ENCODE measurements at regions not wholly inside any gene's neighbourhood (a gene's known extent, or its start where the extent isn't known, plus 50 kb on each side); places are given as distances from the start of the nearest gene placed in this dataset.

DNA sequence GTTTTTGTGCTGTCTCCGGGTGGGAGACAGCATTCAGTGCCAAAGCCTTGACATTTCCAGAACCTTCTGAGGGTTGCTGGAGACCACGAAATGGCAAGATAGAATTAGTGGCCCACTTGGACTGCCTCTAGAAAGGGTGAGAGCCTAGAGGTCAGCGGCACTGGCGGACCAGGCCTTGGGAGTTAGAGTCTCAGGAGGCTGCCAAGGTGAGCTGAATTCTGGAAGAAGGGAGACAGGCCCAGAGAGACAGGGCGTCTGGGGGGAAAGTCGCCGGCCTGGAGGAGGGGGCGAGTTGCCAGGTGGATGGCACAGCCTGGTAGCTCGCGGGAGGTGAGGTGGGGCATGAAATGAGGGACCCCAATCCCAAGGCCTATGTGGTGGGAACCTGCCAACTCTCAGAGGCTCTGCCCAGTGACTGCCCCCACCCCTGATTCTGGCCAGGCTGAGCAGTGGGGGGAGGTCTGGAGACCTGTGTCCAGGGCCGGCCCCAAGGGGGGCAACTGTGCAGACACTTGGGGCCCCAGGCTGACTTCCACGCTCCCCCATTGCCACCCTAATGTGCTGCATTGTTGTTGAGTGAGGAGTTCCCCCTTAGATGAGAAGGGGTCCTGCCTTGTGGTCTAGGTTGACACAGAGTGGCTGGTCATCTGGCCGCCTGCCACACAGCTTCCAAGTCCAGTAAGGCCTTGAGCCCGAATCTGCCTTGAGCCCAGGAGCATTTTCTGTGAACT is 211.1 kb upstream of the CIBAR2 start:
- intact Hi-C loops (cut with micrococcal nuclease) = no loop called here
- DNase-seq (no peak), ATAC-seq (no peak)

DNA sequence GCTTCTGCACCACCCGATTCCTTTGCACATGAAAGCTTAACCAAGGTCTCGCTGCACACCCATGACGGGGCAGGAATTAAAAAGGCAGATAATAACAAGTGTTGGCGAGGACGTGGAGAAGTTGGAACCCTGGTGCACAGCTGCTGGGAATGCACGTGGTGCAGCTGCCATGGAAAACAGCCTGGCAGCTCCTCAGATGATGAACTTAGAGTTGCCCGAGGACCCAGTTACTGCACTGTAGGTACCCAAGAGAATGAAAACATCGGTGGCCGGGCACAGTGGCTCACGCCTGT is 211.6 kb upstream of the CIBAR2 start:
- ATAC-seq (no peak), DNase-seq (no peak)
- intact Hi-C loops (cut with micrococcal nuclease) = no loop called here

DNA sequence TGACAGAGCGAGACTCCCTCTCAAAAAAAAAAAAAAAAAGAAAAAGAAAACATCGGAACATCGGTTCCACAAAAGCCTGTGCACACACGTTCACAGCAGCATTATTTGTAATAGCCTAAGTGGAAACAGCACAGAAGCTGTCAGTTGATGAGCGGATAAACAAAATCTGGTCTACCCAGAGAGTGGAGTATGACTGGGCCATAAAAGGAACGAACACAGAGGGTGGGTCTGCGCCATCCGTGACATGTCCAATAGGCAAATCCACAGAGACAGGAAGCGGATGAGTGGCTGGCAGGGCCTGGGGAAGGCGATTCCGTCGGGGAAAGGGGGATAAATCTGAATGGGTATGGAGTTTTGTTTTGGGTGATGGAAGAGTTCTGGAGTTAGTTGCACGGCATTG is 212.2 kb upstream of the CIBAR2 start:
- intact Hi-C loops (cut with micrococcal nuclease) = no loop called here
- DNase-seq (no peak), ATAC-seq (no peak)

DNA sequence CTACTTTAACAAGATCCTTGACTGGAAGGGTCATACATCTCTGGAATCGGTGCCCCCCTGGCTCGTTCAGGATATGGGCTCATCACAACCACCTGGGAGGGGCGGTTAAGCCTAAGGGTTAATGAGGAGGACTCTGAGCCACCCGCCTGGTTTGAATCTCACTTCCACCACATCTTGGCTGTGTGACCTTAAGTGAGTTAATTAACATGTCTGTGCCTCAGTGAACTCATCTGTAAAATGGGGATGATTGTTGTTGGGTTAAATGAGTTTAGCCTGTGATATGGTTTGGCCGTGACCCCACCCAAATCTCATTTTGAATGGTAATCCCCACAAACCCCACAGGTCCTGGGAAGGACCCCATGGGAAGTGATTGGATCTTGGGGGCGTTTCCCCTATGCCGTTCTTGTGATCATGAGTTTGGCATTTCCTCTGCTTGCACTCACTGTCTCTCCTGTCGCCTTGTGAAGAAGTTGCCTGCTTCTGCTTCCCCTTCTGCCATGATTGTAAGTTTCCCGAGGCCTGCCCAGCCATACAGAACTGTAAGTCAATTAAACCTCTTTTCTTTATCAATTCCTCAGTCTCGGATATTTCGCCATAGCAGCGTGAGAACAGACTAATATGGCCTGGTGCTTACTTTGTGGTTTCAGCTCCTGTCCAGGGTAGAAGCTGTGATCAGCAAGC is 214.0 kb upstream of the CIBAR2 start:
- DNase-seq = no peak
- intact Hi-C loops (cut with micrococcal nuclease) = no loop called here
- ATAC-seq = no peak

DNA sequence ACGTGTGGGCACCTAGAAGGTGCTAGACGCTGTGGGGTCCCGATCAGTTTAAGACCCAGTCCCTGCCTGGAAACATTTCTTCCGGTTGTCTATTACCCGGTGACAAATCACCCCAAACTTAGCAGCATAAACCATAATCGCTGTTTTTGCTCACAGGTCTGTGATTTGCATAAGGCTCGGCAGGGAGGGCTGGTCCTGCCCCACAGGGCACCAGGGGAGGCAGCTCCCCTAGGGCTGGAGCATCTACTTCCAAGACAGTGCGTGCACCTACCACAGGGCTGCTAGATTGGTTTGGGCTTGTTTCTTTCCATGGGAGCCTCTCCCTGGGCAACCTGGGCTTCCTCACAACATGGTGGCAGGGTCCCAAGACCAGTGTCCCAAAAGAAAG is 214.5 kb upstream of the CIBAR2 start:
- intact Hi-C loops (cut with micrococcal nuclease) = no loop called here
- DNase-seq (no peak), ATAC-seq (no peak)

DNA sequence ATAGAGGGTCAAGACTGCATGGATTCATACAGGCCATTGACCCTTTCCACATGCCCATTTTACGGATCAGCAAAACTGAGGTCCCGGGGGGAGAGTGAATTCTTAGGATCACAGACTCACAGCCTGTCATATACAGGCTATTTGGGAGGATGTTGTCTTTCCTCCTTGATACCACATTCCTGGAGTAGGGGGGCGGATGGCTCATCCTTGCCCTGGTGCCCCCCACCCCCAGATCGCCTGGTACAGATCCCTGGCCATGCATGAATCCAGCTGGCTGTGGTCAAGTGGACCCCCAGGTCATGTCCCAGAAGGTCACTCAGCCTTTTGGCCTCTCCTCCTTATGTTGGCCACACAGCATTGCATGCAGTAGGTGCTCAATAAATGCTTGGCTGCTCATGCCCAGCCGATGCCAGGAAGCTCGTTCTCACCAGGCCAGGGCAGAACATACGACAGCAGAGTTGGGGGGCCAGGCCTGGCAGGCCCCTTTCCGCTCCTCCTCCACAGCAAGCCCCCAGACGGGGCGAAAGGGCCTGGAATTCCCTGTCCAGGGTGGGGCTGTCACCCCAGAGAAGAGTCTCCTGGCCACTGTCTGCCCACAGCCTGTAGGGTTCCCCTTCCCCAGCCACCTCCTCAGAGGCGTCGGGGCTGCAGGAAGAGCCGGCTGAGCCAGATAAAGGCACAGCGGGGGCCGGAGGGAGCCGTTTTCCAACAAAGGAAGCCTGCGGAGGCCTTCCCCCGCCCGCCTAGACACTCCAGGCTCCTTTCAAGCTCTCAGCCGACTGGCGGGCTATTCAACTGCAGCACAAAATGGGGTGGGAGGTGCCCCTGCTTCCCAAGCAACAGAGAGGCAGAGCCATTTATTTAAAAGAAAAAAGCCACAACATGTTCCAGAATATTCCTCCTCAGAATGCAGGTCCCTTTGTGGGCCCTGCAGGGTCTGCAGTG is 215.7 kb upstream of the CIBAR2 start:
- ATAC-seq (peak; percentile 31), DNase-seq (no peak)
- intact Hi-C loops (cut with micrococcal nuclease) = no loop called here

DNA sequence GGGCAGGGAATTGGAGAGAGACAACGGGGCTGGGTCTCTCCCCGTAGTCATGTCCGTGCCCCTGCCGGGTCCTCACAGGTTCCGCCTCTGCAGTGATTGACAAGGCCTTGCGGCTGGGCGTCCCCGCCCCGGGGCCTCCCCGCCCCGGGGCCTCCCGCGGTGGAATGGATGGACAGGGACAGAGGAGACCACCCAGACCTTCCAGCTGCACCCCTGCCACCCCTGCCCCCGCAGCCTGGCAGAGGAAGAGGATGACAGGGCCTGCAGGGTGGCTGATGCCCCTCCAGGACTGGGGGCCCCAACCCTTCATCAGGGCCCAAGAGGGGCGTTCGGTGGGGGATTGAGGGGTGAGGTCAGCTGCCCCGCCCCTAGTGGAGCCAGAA is 216.4 kb upstream of the CIBAR2 start:
- no peak for ATAC-seq
- DNase-seq = no peak
- intact Hi-C loops (cut with micrococcal nuclease) = no loop called here

DNA sequence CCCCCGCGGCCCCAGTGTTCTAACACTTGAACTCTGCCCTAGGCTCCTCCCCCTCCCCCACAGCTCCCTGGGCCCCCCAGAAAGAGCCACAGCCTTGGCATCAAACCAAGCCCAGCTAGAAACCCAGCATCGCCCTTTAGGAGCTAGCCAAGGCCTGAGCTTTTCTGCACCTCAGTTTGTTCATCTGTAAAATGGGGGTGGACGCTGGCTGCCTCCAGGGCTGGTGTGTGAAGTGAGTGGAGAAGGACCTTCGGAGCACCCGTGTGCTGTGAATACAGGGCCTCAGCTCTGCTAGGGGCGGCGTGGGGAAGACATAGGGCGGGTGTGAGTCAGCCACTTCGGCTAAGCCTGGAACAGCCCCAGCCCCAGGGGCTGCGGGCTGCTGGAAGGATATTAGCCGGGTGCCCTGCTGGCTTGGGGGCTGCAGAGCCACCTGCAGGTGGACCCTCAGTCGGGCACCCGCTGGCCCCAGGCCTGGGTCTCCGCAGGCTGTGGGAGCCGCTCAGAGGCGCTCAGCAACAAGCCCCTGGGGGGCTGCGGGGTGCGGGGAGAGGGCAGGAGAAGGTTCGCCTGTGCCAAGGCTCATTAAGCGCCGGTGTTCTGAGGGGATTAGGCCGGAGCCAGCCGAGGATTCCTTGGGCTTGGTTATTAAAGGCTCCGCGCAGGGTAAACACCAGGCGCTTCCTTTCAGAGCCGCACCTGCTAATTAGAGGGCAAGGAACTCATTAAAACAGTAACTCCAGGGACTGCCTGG is 217.0 kb upstream of the CIBAR2 start:
- DNase-seq (no peak), ATAC-seq (no peak)
- intact Hi-C loops (cut with micrococcal nuclease) = no loop called here

DNA sequence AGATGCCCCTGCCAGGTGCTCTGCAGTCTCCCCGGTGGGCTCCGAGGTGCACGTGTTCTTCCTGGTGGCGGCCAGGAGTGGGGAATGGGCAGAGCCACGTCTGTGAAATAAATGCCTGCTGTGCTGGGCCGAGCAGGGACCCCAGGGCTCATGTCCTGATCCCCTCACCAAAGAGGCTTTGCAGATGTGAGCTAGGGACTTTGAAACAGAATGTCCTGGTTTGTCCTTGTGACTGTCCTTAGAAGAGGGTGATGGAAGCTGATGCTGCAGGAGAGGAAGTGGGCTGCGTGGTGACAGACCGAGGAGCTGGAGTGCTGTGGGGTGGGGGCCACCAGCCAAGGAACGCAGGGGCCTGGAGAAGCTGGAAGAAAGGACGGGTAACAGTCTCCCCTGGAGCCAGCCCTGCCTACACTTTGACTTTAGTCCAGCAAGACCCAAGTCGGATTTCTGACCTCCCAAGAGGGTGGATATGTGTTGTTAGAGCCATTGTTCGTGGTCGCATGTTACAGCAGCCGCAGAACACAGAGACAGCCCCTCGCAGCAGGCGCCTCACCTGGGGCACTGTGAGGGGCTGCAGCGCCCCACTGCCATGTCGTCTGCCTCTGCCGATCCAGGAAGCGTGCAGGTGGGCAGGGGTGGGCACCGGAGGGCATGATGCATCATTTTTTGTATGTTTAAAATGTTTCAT is 217.9 kb upstream of the CIBAR2 start:
- DNase-seq (no peak), ATAC-seq (no peak)
- intact Hi-C loops (cut with micrococcal nuclease) = no loop called here

DNA sequence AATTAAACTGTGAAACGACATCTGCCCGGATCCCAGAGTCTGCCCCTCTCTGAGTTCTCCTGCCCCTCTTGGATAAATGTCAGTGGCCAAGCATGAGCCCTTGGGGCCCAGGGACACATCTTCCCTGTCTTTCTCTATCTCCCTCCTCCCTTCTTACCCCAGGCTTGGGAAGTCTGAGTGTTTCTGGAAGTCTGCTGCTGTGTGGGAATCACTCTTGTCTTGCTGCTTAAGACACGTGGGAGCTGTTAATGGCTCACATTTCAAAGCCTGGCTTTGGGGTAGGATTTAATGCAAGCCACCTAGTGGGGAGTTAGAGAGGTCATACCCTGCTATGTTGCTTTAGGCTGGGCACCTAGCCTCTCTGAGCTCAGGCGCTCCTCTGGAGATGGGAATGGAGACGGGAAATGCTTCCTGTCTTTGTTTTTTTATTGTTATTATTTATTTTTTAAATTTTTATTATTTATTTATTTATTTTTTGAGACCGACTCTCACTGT is 218.5 kb upstream of the CIBAR2 start:
- DNase-seq (no peak), ATAC-seq (peak; percentile 65)
- intact Hi-C loops (cut with micrococcal nuclease) = no loop called here

DNA sequence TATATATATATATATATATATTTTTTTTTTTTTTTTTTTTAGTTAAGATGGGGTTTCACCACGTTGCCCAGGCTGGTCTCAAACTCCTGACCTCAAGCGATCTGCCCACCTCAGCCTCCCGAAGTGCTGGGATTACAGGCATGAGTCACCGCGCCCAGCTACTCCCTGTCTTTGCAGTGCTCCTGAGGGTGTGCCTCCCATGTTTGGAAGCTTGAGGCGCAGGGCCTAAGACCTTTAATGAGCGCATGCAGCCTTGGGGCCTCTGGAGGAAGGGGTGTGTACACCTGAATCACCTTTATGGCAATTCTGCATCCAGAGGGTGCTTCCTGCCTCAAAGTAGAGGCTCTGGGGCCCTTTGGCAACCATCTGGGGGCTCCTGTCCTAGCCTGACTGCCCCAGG is 219.4 kb upstream of the CIBAR2 start:
- no peak for DNase-seq
- no peak for ATAC-seq
- intact Hi-C loops (cut with micrococcal nuclease) = no loop called here

DNA sequence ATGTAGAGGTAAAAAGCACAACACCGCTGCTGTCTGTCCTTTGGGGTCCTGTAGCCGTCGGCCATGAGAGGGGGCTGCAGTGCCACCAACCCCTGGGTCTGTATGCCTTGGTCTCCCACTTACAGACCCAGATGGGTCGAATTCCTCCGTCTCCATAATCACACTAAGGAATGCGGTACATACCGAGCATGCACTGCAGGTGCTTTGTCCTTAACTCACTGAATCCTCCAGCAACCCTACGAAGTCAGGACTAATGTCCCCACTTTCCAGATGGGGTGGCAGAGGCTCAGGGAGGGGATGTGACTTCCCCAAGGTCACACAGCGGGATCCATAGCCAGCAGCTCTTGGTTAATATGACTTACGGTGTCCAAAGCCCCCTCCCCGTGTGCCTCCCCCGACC is 219.9 kb upstream of the CIBAR2 start:
- intact Hi-C loops (cut with micrococcal nuclease) = no loop called here
- no peak for DNase-seq

DNA sequence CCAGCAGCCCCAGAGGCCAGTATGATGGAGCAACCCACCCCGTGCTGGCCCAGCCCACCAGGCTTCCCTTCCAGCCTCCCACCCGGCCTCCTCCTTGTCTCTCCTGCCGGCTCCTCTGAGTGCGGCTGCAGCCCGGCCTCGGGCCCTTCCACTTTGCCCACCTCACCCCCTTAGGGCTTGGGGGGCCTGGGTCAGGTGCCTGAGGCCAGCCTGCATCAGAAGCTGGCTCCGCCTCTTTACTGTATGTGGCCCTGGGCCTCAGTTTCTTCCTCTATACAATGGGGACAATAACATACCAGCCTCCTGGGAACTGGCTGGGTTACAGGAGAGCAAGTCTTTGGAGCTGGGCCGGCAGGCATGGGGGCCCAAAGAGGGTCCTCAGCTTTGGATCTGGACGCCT is 221.1 kb upstream of the CIBAR2 start:
- ATAC-seq (no peak), DNase-seq (no peak)
- intact Hi-C loops (cut with micrococcal nuclease) = no loop called here

More for the DNA sequence above, 219.9 kb upstream of the CIBAR2 start:
- ATAC-seq = no peak

DNA sequence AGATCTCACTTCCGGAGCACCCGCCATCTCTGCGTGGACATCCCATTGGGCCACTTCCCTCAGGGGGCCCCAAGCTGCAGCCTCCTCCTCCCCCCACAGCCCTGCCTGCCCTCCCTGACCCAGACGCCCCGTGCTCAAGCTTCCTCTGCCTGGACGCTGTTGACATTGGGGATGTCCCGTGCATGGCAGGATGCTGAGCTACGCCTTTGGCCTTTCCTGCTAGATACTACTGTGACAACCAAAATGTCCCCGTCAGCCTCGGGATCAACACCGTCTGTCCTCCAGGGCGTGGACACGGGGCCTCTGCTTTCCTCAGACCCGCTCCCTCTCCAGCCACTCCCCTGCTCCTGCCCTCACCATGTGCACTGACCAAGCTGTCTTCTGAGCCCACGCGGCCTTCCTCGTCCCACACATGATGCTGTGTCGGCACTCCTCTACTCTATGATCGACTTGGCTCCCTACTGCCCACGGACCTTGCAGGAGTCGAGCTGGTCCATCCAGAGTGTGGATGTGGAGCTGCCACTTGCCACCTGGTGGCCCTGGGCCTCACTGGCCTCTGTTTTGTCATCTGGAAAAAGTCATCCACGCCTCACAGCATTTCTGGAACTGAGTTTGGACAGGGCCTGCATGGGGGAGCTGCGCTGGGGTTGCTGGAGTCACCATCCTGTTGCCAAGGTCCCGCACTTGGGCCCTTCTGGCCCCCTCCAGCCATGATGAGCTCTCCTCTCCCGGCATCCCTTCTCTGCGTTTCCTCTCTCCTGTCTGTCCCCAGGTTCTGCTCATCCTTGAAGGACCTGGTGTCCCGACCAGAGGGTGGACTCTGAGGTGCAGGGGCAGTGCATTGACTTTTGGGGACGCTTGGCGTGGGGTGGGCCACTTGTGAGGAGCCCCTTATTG is 221.7 kb upstream of the CIBAR2 start:
- intact Hi-C loops (cut with micrococcal nuclease) = no loop called here
- ATAC-seq (no peak), DNase-seq (no peak)

DNA sequence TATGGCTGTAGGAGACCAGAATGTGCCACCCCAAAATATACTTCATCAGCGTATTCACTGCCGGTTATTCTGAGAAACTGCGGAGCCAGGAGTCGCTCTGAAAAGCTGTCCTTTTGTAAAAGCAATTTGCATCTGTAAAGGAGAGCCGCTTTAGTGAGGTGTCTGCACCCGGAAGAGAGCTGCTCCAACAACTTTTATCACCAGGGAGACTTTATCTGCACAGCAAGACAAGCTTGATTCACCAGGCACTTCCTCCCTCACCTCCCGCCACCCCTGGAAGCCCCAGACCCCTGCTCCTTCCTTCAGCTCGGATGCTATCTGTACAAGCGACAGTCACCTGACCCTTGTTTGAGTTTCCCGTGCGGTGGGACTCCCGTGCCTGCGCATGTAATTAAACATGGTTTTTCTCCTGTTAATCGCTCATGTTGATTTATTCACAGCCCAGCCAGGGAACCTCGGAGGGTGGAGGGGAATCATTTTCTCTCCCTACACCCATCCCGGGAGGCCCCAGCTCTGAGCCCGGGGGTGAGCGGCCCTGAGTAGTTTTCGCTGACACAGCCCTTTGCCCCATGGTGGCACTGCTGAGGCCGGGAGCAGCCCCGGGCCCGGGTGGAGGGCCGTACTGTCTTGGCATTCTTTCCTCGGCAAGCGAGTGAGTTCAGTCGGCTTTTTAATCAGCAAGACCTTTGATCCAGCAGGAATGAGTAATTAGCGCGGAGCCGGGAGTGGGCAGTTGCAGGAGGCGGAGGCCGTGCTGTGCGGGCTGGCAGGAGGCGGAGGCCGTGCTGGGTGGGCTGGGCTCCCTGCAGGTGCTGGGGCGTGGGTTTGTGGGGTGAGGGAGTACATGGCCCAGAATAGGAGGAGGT is 222.7 kb upstream of the CIBAR2 start:
- DNase-seq (no peak), ATAC-seq (no peak)
- intact Hi-C loops (cut with micrococcal nuclease) = no loop called here

DNA sequence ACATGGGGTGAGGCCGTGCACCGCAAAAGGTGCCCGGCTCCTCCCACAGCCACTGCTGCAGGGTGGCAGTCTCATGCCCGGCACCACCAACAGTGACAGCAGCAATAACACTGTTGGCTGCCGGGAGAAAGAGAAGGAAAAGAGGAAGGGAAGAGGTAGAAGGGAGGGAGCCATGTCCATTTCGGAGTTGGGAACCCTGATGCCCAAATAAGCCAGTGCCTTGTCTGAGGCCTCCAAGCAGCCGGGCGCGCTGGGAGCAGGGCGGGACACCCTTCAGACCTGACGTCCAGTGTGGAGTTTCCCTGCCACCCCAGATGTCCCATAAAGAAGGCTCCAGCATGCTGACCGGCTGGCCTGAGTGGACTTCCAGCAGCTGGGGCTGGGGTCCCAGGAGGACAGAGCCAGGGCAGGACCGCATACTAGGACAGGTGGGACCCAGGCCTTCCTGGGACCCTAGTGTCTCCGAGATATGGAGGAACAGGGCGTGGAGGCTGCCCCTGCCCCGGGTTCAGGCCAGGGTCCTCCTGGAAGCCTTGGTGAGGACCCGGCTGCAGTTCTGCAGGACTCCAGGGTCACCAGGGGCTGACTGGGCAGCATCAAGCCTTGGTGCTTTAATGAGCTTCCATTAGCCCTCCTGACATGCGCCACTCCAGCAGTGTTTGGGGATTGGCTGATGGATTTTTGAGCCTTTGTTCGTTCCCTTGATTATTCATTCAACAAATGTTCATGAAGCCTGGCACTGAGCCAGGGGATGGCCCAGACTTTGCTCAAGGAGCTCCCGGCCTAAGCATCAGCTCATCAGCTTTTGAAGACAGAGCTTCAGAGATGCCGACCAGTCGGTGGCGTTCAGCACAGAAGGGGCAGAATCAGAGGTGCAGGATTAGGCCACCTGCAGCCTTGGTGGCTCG is 223.6 kb upstream of the CIBAR2 start:
- ATAC-seq (no peak), DNase-seq (no peak)
- intact Hi-C loops (cut with micrococcal nuclease) = no loop called here

Data from left ventricle myocardium superior (tissue), 1 donor.